ENCODE measurements at regions not wholly inside any gene's neighbourhood (a gene's known extent, or its start where the extent isn't known, plus 50 kb on each side); places are given as distances from the start of the nearest gene placed in this dataset.

- TF ChIP-seq SMAD3 (CRISPR knock-in tag; IDR thresholded peaks at IDR 0.05; ENCODE audit: borderline replicate concordance) (no peak), CREB1 (CRISPR knock-in tag; IDR thresholded peaks at IDR 0.05) (no peak), FOXJ3 (CRISPR knock-in tag; IDR thresholded peaks at IDR 0.05; ENCODE audit: borderline replicate concordance) (no peak), ZNF423 (CRISPR knock-in tag; IDR thresholded peaks at IDR 0.05) (no peak), CREM (CRISPR knock-in tag; IDR thresholded peaks at IDR 0.05) (no peak), ETV6 (CRISPR knock-in tag; IDR thresholded peaks at IDR 0.05) (no peak), ATF3 (CRISPR knock-in tag; conservative IDR thresholded peaks at IDR 0.05) (no peak), USF2 (CRISPR knock-in tag; IDR thresholded peaks at IDR 0.05) (no peak)
- TF ChIP-seq, protein P1, sequence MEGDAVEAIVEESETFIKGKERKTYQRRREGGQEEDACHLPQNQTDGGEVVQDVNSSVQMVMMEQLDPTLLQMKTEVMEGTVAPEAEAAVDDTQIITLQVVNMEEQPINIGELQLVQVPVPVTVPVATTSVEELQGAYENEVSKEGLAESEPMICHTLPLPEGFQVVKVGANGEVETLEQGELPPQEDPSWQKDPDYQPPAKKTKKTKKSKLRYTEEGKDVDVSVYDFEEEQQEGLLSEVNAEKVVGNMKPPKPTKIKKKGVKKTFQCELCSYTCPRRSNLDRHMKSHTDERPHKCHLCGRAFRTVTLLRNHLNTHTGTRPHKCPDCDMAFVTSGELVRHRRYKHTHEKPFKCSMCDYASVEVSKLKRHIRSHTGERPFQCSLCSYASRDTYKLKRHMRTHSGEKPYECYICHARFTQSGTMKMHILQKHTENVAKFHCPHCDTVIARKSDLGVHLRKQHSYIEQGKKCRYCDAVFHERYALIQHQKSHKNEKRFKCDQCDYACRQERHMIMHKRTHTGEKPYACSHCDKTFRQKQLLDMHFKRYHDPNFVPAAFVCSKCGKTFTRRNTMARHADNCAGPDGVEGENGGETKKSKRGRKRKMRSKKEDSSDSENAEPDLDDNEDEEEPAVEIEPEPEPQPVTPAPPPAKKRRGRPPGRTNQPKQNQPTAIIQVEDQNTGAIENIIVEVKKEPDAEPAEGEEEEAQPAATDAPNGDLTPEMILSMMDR (IDR thresholded peaks at IDR 0.05), result no peak
- TF ChIP-seq, protein P2, sequence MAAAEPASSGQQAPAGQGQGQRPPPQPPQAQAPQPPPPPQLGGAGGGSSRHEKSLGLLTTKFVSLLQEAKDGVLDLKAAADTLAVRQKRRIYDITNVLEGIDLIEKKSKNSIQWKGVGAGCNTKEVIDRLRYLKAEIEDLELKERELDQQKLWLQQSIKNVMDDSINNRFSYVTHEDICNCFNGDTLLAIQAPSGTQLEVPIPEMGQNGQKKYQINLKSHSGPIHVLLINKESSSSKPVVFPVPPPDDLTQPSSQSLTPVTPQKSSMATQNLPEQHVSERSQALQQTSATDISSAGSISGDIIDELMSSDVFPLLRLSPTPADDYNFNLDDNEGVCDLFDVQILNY (CRISPR knock-in tag; IDR thresholded peaks at IDR 0.05), result no peak
These were observed 552.5 kb upstream of the SORCS1 start for GRCh38 chr10:107717046-107717445.

Data from WTC11 (cell line).